Mesenchymal stem cell (in vitro differentiated cells and primary cell): ENCODE measurements at regions not wholly inside any gene's neighbourhood (a gene's known extent, or its start where the extent isn't known, plus 50 kb on each side); places are given as distances from the start of the nearest gene placed in this dataset.

ENCODE experiments used
- DNase-seq: peaks from one replicate; pipeline ENCODE4 v3.0.0-alpha.2; 2013
- H2AFZ ChIP-seq: one replicate; pipeline ENCODE4 v1.6.1; 2013; ENCODE audit warnings: low read depth, mild to moderate bottlenecking, control low read depth, inconsistent platforms, low read length, moderate library complexity
- H2AK5ac ChIP-seq: 2 replicates; pipeline ENCODE4 v1.6.1; 2013; ENCODE audit warnings: low read length, moderate library complexity, mild to moderate bottlenecking, inconsistent platforms; ENCODE audit not compliant: severe bottlenecking
- H2BK120ac ChIP-seq: one replicate; pipeline ENCODE4 v1.6.1; 2013; ENCODE audit warnings: low read depth, mild to moderate bottlenecking, inconsistent platforms, low read length, moderate library complexity
- H2BK12ac ChIP-seq, 2 experiments: one replicate each; pipeline ENCODE4 v1.6.1; 2013; ENCODE audit warnings: inconsistent platforms in 2 of 2, low read length in 2 of 2, mild to moderate bottlenecking in 2 of 2, moderate library complexity in 2 of 2, control low read depth in 1 of 2
- H2BK15ac ChIP-seq: one replicate; pipeline ENCODE4 v1.6.1; 2013; ENCODE audit warnings: mild to moderate bottlenecking, low read depth, inconsistent platforms; ENCODE audit not compliant: poor library complexity, severe bottlenecking
- H2BK5ac ChIP-seq: 2 replicates; pipeline ENCODE4 v1.6.1; 2013; ENCODE audit warnings: low read depth, mild to moderate bottlenecking, low read length, control low read depth, inconsistent platforms; ENCODE audit not compliant: poor library complexity, severe bottlenecking
- H3K14ac ChIP-seq, 2 experiments: one replicate each; pipeline ENCODE4 v1.6.1; 2013; ENCODE audit warnings: inconsistent platforms in 2 of 2, low read length in 2 of 2, control low read depth in 1 of 2, mild to moderate bottlenecking in 1 of 2, moderate library complexity in 1 of 2
- H3K18ac ChIP-seq, 2 experiments: one replicate each; pipeline ENCODE4 v1.6.1; 2013; ENCODE audit warnings: inconsistent platforms in 2 of 2, low read length in 2 of 2, control low read depth in 1 of 2, low read depth in 1 of 2, mild to moderate bottlenecking in 1 of 2
- H3K23ac ChIP-seq, 2 experiments: one replicate each; pipeline ENCODE4 v1.6.1; 2013; ENCODE audit warnings: inconsistent platforms in 2 of 2, low read length in 2 of 2, mild to moderate bottlenecking in 2 of 2, moderate library complexity in 2 of 2, control low read depth in 1 of 2
- H3K27ac ChIP-seq: 2 replicates; pipeline ENCODE4 v1.5.1; 2013; ENCODE audit warnings: mild to moderate bottlenecking, moderate library complexity, low read length, control low read depth, inconsistent platforms; ENCODE audit not compliant: poor library complexity, severe bottlenecking
- H3K27me3 ChIP-seq, 2 experiments: 2 replicates each; pipeline versions ENCODE4 v1.6.1 to v1.7.0; 2013; ENCODE audit warnings: low read length in 2 of 2, mild to moderate bottlenecking in 2 of 2, moderate library complexity in 2 of 2, control low read depth in 1 of 2, inconsistent platforms in 1 of 2; ENCODE audit not compliant: control insufficient read depth in 1 of 2, insufficient read depth in 1 of 2
- H3K36me3 ChIP-seq, 2 experiments: 2 replicates each; pipeline versions ENCODE4 v1.6.1 to v1.7.0; 2013; ENCODE audit warnings: low read length in 2 of 2, control low read depth in 1 of 2, inconsistent platforms in 1 of 2, low read depth in 1 of 2, mild to moderate bottlenecking in 1 of 2; ENCODE audit not compliant: insufficient read depth in 2 of 2, control insufficient read depth in 1 of 2
- H3K4ac ChIP-seq, 2 experiments: one replicate each; pipeline ENCODE4 v1.6.1; 2013; ENCODE audit warnings: inconsistent platforms in 2 of 2, low read length in 2 of 2, mild to moderate bottlenecking in 2 of 2, moderate library complexity in 2 of 2, control low read depth in 1 of 2, low read depth in 1 of 2
- H3K4me1 ChIP-seq: 2 replicates; pipeline ENCODE4 v1.6.1; 2013; ENCODE audit warnings: low read depth, low read length, control low read depth; ENCODE audit not compliant: control insufficient read depth, insufficient read depth
- H3K4me2 ChIP-seq: 2 replicates; pipeline ENCODE4 v1.6.1; 2013; ENCODE audit warnings: low read length, mild to moderate bottlenecking, inconsistent platforms; ENCODE audit not compliant: poor library complexity, severe bottlenecking
- H3K4me3 ChIP-seq, 2 experiments: 2 replicates each; pipeline versions ENCODE4 v1.5.1 to v1.7.0; 2013; ENCODE audit warnings: low read length in 2 of 2, mild to moderate bottlenecking in 2 of 2, control low read depth in 1 of 2, low read depth in 1 of 2; ENCODE audit not compliant: insufficient read depth in 1 of 2
- H3K79me1 ChIP-seq: replicated peaks from 2 replicates; pipeline ENCODE4 v1.6.1; 2013; ENCODE audit warnings: mild to moderate bottlenecking, control low read depth, low read length, inconsistent platforms; ENCODE audit not compliant: poor library complexity, severe bottlenecking
- H3K9ac ChIP-seq: 2 replicates; pipeline ENCODE4 v1.7.0; 2013; ENCODE audit warnings: mild to moderate bottlenecking, low read length, moderate library complexity
- H3K9me3 ChIP-seq: 2 replicates; pipeline ENCODE4 v1.7.0; 2013; ENCODE audit warnings: mild to moderate bottlenecking, low read length; ENCODE audit not compliant: control insufficient read depth
- H4K8ac ChIP-seq: one replicate; pipeline ENCODE4 v1.6.1; 2013; ENCODE audit warnings: inconsistent platforms, mild to moderate bottlenecking, low read length, moderate library complexity
- H4K91ac ChIP-seq: one replicate; pipeline ENCODE4 v1.6.1; 2013; ENCODE audit warnings: mild to moderate bottlenecking, low read length, inconsistent platforms
- WGBS: methylation state at CpG from one replicate; pipeline ENCODE4 v1.1.7; 2013; ENCODE audit warnings: mixed read lengths; 5-methylcytosine and 5-hydroxymethylcytosine counted together

DNA sequence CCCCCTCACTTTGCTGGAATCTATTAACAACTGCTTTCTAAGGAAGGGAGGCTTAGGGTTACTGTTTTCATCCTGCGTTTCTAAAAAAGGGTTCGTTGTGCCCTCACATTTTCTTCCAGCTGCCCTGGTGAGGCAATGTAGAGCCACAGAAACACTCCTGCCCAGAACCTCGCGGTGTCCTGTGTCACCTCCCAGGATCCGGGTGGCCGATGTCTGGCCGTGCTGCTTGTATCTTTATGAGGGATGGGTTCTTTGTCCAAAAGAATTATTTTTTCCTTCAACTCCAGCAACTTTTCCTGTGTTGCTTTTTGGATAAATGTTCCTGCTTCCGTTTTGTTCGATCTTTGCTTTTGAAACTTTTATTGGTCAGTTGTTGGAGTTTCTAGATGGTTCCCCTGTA is 291.8 kb upstream of the HS6ST1 start:
- Histone ChIP-seq H3K4me2 (no peak overlapping the region), H3K23ac (no peak overlapping the region), H3K18ac (no peak overlapping the region), H3K4me3 (no peak overlapping the region), H4K91ac (no peak overlapping the region), H3K27ac (no peak overlapping the region), H3K4ac (no peak overlapping the region), H3K4me1 (peaks cover 3% of the 10 kb centered on the region), H2AK5ac (no peak overlapping the region), H2BK12ac (no peak overlapping the region), H3K79me1 (no peaks in the 10 kb centered on the region), H4K8ac (no peak overlapping the region), H3K9me3 (no peaks in the 10 kb centered on the region), H2BK5ac (no peak overlapping the region), H2AFZ (no peak overlapping the region), H3K9ac (no peak overlapping the region), H2BK120ac (no peak overlapping the region), H3K36me3 (no peaks in the 10 kb centered on the region), H2BK15ac (no peak overlapping the region), H3K14ac (no peak overlapping the region), H3K27me3 (peaks cover 6 to 24% of the 10 kb centered on the region in 2 experiments)
- 94% methylated on average over 7 of the region's 9 CpGs for WGBS
- no peak for DNase-seq

GRCh38 chr2:128611421-128612320 is 293.0 kb upstream of the HS6ST1 start:
- peaks cover 6 to 19% of the 10 kb centered on the region in 2 experiments for H3K27me3 ChIP-seq
- H3K4ac ChIP-seq: no peak overlapping the region
- H3K9me3 ChIP-seq: no peaks in the 10 kb centered on the region
- no peak overlapping the region for H2BK5ac ChIP-seq
- H3K27ac ChIP-seq: no peak overlapping the region
- no peak overlapping the region for H3K14ac ChIP-seq
- no peak overlapping the region for H3K18ac ChIP-seq
- no peak overlapping the region for H4K91ac ChIP-seq
- no peak overlapping the region for H3K4me3 ChIP-seq
- no peak overlapping the region for H3K23ac ChIP-seq
- WGBS: 85% methylated on average over 7 of the region's 8 CpGs
- no peak overlapping the region for H3K4me2 ChIP-seq
- no peak overlapping the region for H2BK120ac ChIP-seq
- H3K79me1 ChIP-seq: no peaks in the 10 kb centered on the region
- H2AFZ ChIP-seq: no peak overlapping the region
- H2BK12ac ChIP-seq: no peak overlapping the region
- H2AK5ac ChIP-seq: no peak overlapping the region
- H3K4me1 ChIP-seq: peaks cover 3% of the 10 kb centered on the region
- H2BK15ac ChIP-seq: no peak overlapping the region
- H4K8ac ChIP-seq: no peak overlapping the region
- no peaks in the 10 kb centered on the region for H3K36me3 ChIP-seq
- DNase-seq: no peak
- no peak overlapping the region for H3K9ac ChIP-seq

- Histone ChIP-seq H4K91ac (no peak overlapping the region), H2AFZ (no peak overlapping the region), H3K14ac (no peak overlapping the region), H2BK12ac (no peak overlapping the region), H2BK120ac (no peak overlapping the region), H3K4me2 (no peak overlapping the region), H3K18ac (no peak overlapping the region), H3K36me3 (no peaks in the 10 kb centered on the region), H3K23ac (no peak overlapping the region), H3K4me1 (peaks cover 3% of the 10 kb centered on the region), H4K8ac (no peak overlapping the region), H3K9ac (no peak overlapping the region), H2BK15ac (no peak overlapping the region), H3K4me3 (no peak overlapping the region), H3K79me1 (no peaks in the 10 kb centered on the region), H3K27ac (no peak overlapping the region), H2BK5ac (no peak overlapping the region), H3K27me3 (peaks cover 6 to 15% of the 10 kb centered on the region in 2 experiments), H2AK5ac (no peak overlapping the region), H3K4ac (no peak overlapping the region), H3K9me3 (no peaks in the 10 kb centered on the region)
- 87% methylated on average over 3 of the region's 3 CpGs for WGBS
- DNase-seq: no peak
Observed at GRCh38 chr2:128612628-128613027, 294.0 kb upstream of the HS6ST1 start.

DNA sequence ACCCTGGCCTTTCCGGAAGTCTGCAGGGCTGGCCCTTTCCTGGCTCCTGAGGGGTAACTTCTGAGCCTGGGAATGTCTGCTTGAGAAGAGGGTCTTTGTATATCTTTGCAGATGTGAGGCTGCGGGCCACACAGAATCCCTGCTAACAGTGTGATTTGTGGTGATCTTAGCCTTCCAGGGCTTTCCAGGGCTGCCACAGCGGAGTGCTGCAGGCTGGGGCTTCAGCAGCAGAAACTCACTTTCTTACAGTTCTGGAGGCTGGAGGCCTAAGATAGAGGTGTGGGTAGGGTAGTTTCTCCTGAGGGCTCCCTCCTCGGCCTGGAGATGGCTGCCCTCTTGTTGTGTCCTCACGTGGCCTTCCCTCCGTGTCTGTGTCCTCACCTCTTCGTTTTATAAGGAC is 294.7 kb upstream of the HS6ST1 start:
- no peak for DNase-seq
- Histone ChIP-seq H3K23ac (no peak overlapping the region), H3K27ac (no peak overlapping the region), H3K9ac (no peak overlapping the region), H3K4me2 (no peak overlapping the region), H2BK15ac (no peak overlapping the region), H3K14ac (no peak overlapping the region), H3K4ac (no peak overlapping the region), H4K8ac (no peak overlapping the region), H4K91ac (no peak overlapping the region), H3K9me3 (no peaks in the 10 kb centered on the region), H3K18ac (no peak overlapping the region), H3K36me3 (no peaks in the 10 kb centered on the region), H3K79me1 (no peaks in the 10 kb centered on the region), H2AK5ac (no peak overlapping the region), H2AFZ (no peak overlapping the region), H2BK12ac (no peak overlapping the region), H2BK5ac (no peak overlapping the region), H2BK120ac (no peak overlapping the region), H3K27me3 (peaks cover 9 to 18% of the 10 kb centered on the region in 2 experiments), H3K4me1 (no peaks in the 10 kb centered on the region), H3K4me3 (no peak overlapping the region)
- WGBS: 73% methylated on average over 7 of the region's 7 CpGs
